H7 (cell line): ENCODE measurements at regions not wholly inside any gene's neighbourhood (a gene's known extent, or its start where the extent isn't known, plus 50 kb on each side); places are given as distances from the start of the nearest gene placed in this dataset.

Experiments
- DNase-seq: peaks from one replicate; pipeline ENCODE4 v3.0.0; 2012
- H3K27me3 ChIP-seq: 2 replicates; pipeline ENCODE4 v1.6.0; 2011; ENCODE audit warnings: mild to moderate bottlenecking, low read length; ENCODE audit not compliant: control insufficient read depth, insufficient read depth
- H3K36me3 ChIP-seq: replicated peaks from 2 replicates; pipeline ENCODE4 v1.5.1; 2011; ENCODE audit warnings: low read length; ENCODE audit not compliant: control insufficient read depth, insufficient read depth
- H3K4me3 ChIP-seq: 2 replicates; pipeline ENCODE4 v1.5.1; 2011; ENCODE audit warnings: low read depth, mild to moderate bottlenecking, control low read depth, low read length, moderate library complexity; ENCODE audit not compliant: insufficient read depth

DNA sequence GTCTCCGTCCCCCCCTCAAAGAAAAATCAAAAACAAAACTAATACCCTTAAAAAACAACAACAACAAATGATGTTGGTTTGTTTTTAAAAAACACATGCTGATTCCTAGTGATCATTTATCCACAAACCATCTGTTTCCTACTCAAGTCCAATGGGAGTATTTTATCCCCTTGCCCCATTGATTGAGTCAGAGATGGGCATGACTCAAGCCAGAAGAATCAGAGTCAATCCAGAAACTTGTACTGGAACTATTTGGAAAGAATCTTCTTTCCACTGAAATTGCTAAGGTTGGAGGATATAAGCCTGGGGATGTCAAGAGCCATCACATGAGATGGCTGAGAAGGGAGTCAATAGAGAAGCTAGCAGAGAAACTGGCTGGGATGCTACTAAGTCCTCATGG, 176.4 kb downstream of the MIS18A start:
- H3K36me3 ChIP-seq, result no peaks in the 10 kb centered on the region
- no peak overlapping the region for H3K4me3 ChIP-seq
- H3K27me3 ChIP-seq, result no peaks in the 10 kb centered on the region
- DNase-seq, result no peak

GRCh38 chr21:32101277-32101676, 177.6 kb downstream of the MIS18A start:
- Histone ChIP-seq H3K4me3 (no peak overlapping the region), H3K36me3 (no peaks in the 10 kb centered on the region), H3K27me3 (no peaks in the 10 kb centered on the region)
- no peak for DNase-seq

DNA sequence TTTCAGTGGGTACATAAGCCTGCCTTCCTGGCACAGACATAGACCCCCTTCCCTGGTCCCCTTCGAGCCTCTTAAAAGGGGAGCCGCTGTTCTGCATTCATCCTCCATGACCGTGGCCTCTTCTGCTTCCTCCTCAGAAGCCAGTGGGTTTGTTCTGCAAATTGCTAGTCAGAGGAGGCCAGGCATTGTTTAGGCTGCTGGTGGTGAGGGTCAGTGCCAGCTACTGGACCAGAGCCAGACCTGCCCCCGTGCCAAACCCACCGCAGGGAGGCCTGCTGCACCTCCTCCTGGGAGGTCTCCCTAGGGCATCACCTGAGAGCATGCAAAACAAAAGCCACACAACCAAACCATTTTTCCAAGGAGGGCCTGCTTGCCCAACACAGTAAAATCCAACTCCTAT, 178.4 kb downstream of the MIS18A start:
- no peak overlapping the region for H3K4me3 ChIP-seq
- H3K36me3 ChIP-seq, result no peaks in the 10 kb centered on the region
- DNase-seq, result no peak

DNA sequence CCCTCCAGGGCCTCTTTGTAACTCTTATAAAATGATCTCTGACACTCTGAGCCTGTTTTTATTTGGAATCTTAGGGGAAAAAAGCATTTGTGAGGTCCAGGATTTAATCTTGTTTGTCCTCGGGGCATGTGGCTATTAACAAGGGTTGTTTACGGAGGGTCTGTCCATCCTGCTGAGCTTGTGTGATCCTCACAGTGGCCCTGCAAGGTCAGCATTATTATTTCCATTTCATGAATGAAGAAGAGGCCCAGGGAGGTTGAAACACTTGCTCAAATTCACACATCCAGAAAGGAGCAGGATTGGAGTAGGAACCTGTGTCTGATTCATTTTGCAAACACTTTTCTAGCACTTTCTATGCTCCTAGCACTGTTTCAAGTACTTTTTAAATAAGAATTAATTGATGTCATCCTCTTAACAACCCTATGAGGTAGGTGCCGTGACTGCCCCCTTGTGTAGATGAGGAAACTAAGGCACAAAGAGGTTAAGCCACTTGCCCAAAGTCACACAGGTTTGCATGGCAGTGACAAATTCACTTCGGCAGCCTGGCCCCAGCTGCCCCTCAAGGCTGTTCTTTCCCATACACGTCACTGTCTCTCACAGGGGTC, 178.9 kb downstream of the MIS18A start:
- H3K27me3 ChIP-seq, result no peaks in the 10 kb centered on the region
- DNase-seq, result peak; percentile 35
- H3K36me3 ChIP-seq, result no peaks in the 10 kb centered on the region
- no peak overlapping the region for H3K4me3 ChIP-seq

More for the DNA sequence above, 178.4 kb downstream of the MIS18A start:
- no peaks in the 10 kb centered on the region for H3K27me3 ChIP-seq

DNA sequence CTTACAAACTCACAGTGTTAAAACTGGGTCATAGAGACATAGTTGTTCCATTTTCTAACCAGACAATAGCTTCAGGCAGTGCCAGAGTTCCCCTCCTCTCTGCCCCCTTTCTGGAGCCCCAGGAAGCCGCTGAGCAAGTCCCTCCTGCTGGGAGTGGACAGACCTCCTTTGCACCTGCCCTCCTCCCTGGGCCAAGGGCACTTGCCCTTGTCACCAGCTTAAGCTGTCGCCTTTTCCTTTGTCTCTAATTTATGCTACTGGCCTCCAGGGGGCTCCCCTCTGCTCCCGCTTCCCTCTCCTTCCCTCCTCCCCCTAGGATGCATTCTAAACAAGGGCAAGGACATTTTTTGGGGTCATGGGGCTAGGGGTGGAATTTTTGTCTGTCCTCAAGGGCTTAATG, 182.4 kb downstream of the MIS18A start:
- no peaks in the 10 kb centered on the region for H3K27me3 ChIP-seq
- peak; percentile 83 for DNase-seq
- no peaks in the 10 kb centered on the region for H3K36me3 ChIP-seq
- no peak overlapping the region for H3K4me3 ChIP-seq

- H3K36me3 ChIP-seq, result no peaks in the 10 kb centered on the region
- DNase-seq, result peak; percentile 52
- no peak overlapping the region for H3K4me3 ChIP-seq
- H3K27me3 ChIP-seq, result no peaks in the 10 kb centered on the region
Measured at GRCh38 chr21:32094804-32095203, 184.0 kb downstream of the MIS18A start.

- no peaks in the 10 kb centered on the region for H3K36me3 ChIP-seq
- no peaks in the 10 kb centered on the region for H3K27me3 ChIP-seq
- no peak overlapping the region for H3K4me3 ChIP-seq
- no peak for DNase-seq
Measured at GRCh38 chr21:32093646-32094462, 185.0 kb downstream of the MIS18A start.

GRCh38 chr21:32090956-32091355, 187.9 kb downstream of the MIS18A start:
- no peak overlapping the region for H3K4me3 ChIP-seq
- H3K27me3 ChIP-seq, result no peaks in the 10 kb centered on the region
- H3K36me3 ChIP-seq, result no peaks in the 10 kb centered on the region
- DNase-seq, result no peak

GRCh38 chr21:32089766-32090165, 189.1 kb downstream of the MIS18A start:
- Histone ChIP-seq H3K4me3 (no peak overlapping the region), H3K27me3 (no peaks in the 10 kb centered on the region), H3K36me3 (no peaks in the 10 kb centered on the region)
- no peak for DNase-seq

GRCh38 chr21:32088471-32088870, 190.4 kb downstream of the MIS18A start:
- Histone ChIP-seq H3K27me3 (no peaks in the 10 kb centered on the region), H3K36me3 (no peaks in the 10 kb centered on the region), H3K4me3 (no peak overlapping the region)
- DNase-seq, result no peak

DNA sequence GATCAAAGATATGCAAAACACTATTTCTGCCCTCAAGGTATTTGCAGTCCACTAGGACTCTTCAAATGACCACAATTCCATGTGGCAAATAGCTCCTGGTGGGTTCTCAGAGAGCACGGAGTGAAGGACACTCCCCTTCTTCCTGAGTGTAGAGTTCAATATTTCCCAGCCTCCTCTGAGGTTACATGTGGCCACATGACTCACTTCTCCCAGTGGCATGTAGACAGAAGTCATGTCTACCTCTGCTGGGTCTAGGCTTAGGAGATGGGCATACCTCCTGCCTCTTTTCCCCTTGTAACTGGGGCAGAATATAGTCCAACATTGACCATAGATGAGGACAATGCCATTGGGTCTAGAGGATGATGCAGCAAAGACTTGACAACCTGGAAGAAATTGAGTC, 191.4 kb downstream of the MIS18A start:
- H3K4me3 ChIP-seq, result no peak overlapping the region
- H3K36me3 ChIP-seq, result no peaks in the 10 kb centered on the region
- H3K27me3 ChIP-seq, result no peaks in the 10 kb centered on the region
- DNase-seq, result no peak

DNA sequence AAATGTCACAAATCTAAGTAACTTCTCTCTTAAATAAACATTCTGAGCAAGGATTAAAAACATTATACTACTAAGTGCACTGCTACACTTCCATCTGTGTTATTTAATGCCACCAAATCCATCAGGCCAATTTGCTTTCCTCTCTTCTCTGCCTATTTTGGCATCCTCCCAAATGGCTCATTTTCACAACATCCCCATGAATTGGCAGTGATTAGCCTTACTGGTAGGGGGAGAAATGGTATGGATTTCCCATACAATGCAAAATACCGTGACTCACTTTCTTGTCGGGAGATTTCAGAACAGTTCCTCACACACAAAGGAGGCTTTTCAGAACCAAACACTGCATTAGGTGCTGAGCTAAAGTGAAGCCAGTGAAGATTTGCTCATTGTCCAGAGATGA, 195.7 kb downstream of the MIS18A start:
- Histone ChIP-seq H3K36me3 (no peaks in the 10 kb centered on the region), H3K27me3 (no peaks in the 10 kb centered on the region), H3K4me3 (no peak overlapping the region)
- no peak for DNase-seq

DNA sequence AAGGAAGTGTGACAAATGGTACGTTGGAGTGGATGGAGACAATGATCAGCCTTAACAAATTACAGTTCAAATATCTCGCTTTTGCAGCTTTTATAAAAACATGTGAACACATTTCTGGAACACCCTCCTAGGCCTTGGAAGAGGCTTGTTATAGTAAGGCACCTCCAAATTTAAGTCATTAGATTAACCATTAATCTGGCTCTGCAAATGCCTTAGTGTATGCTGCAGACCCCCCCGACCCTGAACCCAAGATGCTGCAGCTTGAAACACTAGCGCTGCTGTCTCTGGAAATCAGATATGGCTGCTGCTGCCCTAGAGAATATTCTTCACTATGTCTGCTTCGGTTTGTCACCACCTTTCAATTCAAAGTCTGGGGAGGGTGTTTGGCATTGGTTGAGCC, 196.4 kb downstream of the MIS18A start:
- no peaks in the 10 kb centered on the region for H3K27me3 ChIP-seq
- no peak for DNase-seq
- no peak overlapping the region for H3K4me3 ChIP-seq
- H3K36me3 ChIP-seq, result no peaks in the 10 kb centered on the region

- DNase-seq, result no peak
- no peaks in the 10 kb centered on the region for H3K36me3 ChIP-seq
- H3K4me3 ChIP-seq, result no peak overlapping the region
- H3K27me3 ChIP-seq, result no peaks in the 10 kb centered on the region
Measured at GRCh38 chr21:32073593-32073992, 200.8 kb downstream of the HUNK start.

GRCh38 chr21:32073190-32073589, 200.4 kb downstream of the HUNK start:
- DNase-seq, result no peak
- Histone ChIP-seq H3K36me3 (no peaks in the 10 kb centered on the region), H3K27me3 (no peaks in the 10 kb centered on the region), H3K4me3 (no peak overlapping the region)
